ENCODE measurements at regions not wholly inside any gene's neighbourhood (a gene's known extent, or its start where the extent isn't known, plus 50 kb on each side); places are given as distances from the start of the nearest gene placed in this dataset.

GRCh38 chr6:121614115-121614514, 178.7 kb downstream of the GJA1 start:
- 68 to 70% methylated on average over 5 of the region's 5 CpGs for WGBS, 2 experiments (ENCODE audit: low coverage in 1 of 2, low lambda C conversion rate in 2 of 2, missing lambda C conversion rate in 2 of 2)
- no peak overlapping the region for H3K9ac ChIP-seq
- no peak for TF ChIP-seq EZH2phosphoT487 (IDR thresholded peaks at IDR 0.05; ENCODE audit: insufficient read depth, low read depth)
- no peak for TF ChIP-seq EZH2 (IDR thresholded peaks at IDR 0.05; ENCODE audit: insufficient read depth, poor library complexity, severe bottlenecking)
- no peaks in the 10 kb centered on the region for H3F3A ChIP-seq (ENCODE audit: insufficient read depth)
- no peak overlapping the region for H3K27ac ChIP-seq
- DNase-seq = no peak
- H3K4me1 ChIP-seq (ENCODE audit: insufficient read depth) = no peaks in the 10 kb centered on the region
- H3K36me3 ChIP-seq (ENCODE audit: low read depth) = no peaks in the 10 kb centered on the region
- H3K9me3 ChIP-seq (ENCODE audit: low read depth) = no peaks in the 10 kb centered on the region
- H2AFZ ChIP-seq = no peak overlapping the region
- H3K4me3 ChIP-seq = no peak overlapping the region
- no peak overlapping the region for H3K4me2 ChIP-seq (ENCODE audit: unreplicated experiment)
- no peaks in the 10 kb centered on the region for H3K79me2 ChIP-seq (ENCODE audit: insufficient read depth)
- no peaks in the 10 kb centered on the region for H3K27me3 ChIP-seq (replicated peaks; ENCODE audit: insufficient read depth)
- in situ Hi-C loops (cut with MboI) = no loop called here
- no peaks in the 10 kb centered on the region for H4K20me1 ChIP-seq (ENCODE audit: insufficient read depth)
- no peaks in the 10 kb centered on the region for H3K9me2 ChIP-seq (ENCODE audit: insufficient read depth)

- Histone ChIP-seq H3F3A (ENCODE audit: insufficient read depth) (no peaks in the 10 kb centered on the region), H3K9me2 (ENCODE audit: insufficient read depth) (no peaks in the 10 kb centered on the region), H4K20me1 (ENCODE audit: insufficient read depth) (no peaks in the 10 kb centered on the region), H2AFZ (no peak overlapping the region), H3K9ac (no peak overlapping the region), H3K27ac (no peak overlapping the region), H3K4me2 (ENCODE audit: unreplicated experiment) (no peak overlapping the region), H3K9me3 (ENCODE audit: low read depth) (no peaks in the 10 kb centered on the region), H3K36me3 (ENCODE audit: low read depth) (no peaks in the 10 kb centered on the region), H3K4me1 (ENCODE audit: insufficient read depth) (no peaks in the 10 kb centered on the region), H3K27me3 (replicated peaks; ENCODE audit: insufficient read depth) (no peaks in the 10 kb centered on the region), H3K79me2 (ENCODE audit: insufficient read depth) (no peaks in the 10 kb centered on the region), H3K4me3 (no peak overlapping the region)
- no peak for DNase-seq
- WGBS, 2 experiments (ENCODE audit: low coverage in 1 of 2, low lambda C conversion rate in 2 of 2, missing lambda C conversion rate in 2 of 2) = 79 to 80% methylated on average over 3 of the region's 3 CpGs
- no peak for TF ChIP-seq EZH2phosphoT487 (IDR thresholded peaks at IDR 0.05; ENCODE audit: insufficient read depth, low read depth)
- TF ChIP-seq EZH2 (IDR thresholded peaks at IDR 0.05; ENCODE audit: insufficient read depth, poor library complexity, severe bottlenecking) = no peak
- in situ Hi-C loops (cut with MboI) = no loop called here
Measured at GRCh38 chr6:121615493-121615892, 180.0 kb downstream of the GJA1 start.

- no peaks in the 10 kb centered on the region for H3K9me3 ChIP-seq (ENCODE audit: low read depth)
- H3K36me3 ChIP-seq (ENCODE audit: low read depth) = no peaks in the 10 kb centered on the region
- TF ChIP-seq EZH2 (IDR thresholded peaks at IDR 0.05; ENCODE audit: insufficient read depth, poor library complexity, severe bottlenecking) (no peak), EZH2phosphoT487 (IDR thresholded peaks at IDR 0.05; ENCODE audit: insufficient read depth, low read depth) (no peak)
- H4K20me1 ChIP-seq (ENCODE audit: insufficient read depth) = no peaks in the 10 kb centered on the region
- H3K4me1 ChIP-seq (ENCODE audit: insufficient read depth) = no peaks in the 10 kb centered on the region
- H3K27ac ChIP-seq = no peak overlapping the region
- no peaks in the 10 kb centered on the region for H3F3A ChIP-seq (ENCODE audit: insufficient read depth)
- no peaks in the 10 kb centered on the region for H3K27me3 ChIP-seq (replicated peaks; ENCODE audit: insufficient read depth)
- H3K4me2 ChIP-seq (ENCODE audit: unreplicated experiment) = no peak overlapping the region
- WGBS, 2 experiments (ENCODE audit: low coverage in 1 of 2, low lambda C conversion rate in 2 of 2, missing lambda C conversion rate in 2 of 2) = 90 to 91% methylated on average over 3 of the region's 3 CpGs
- no peak overlapping the region for H2AFZ ChIP-seq
- in situ Hi-C loops (cut with MboI) = no loop called here
- no peaks in the 10 kb centered on the region for H3K9me2 ChIP-seq (ENCODE audit: insufficient read depth)
- no peaks in the 10 kb centered on the region for H3K79me2 ChIP-seq (ENCODE audit: insufficient read depth)
- H3K9ac ChIP-seq = no peak overlapping the region
- H3K4me3 ChIP-seq = no peak overlapping the region
- DNase-seq = no peak
Measured at GRCh38 chr6:121616406-121616805, 181.0 kb downstream of the GJA1 start.

- in situ Hi-C loops (cut with MboI) = no loop called here
- DNase-seq = no peak
Measured at GRCh38 chr6:121617388-121617787, 181.9 kb downstream of the GJA1 start.

GRCh38 chr6:121619013-121619412, 183.6 kb downstream of the GJA1 start:
- no peak for TF ChIP-seq EZH2phosphoT487 (IDR thresholded peaks at IDR 0.05; ENCODE audit: insufficient read depth, low read depth)
- no peak for TF ChIP-seq EZH2 (IDR thresholded peaks at IDR 0.05; ENCODE audit: insufficient read depth, poor library complexity, severe bottlenecking)
- WGBS, 2 experiments (ENCODE audit: low coverage in 1 of 2, low lambda C conversion rate in 2 of 2, missing lambda C conversion rate in 2 of 2) = 59 to 69% methylated on average over 2 of the region's 2 CpGs
- Histone ChIP-seq H3K36me3 (ENCODE audit: low read depth) (no peaks in the 10 kb centered on the region), H3K27ac (no peak overlapping the region), H3K9me2 (ENCODE audit: insufficient read depth) (no peaks in the 10 kb centered on the region), H3K4me1 (ENCODE audit: insufficient read depth) (no peaks in the 10 kb centered on the region), H3K79me2 (ENCODE audit: insufficient read depth) (no peaks in the 10 kb centered on the region), H3F3A (ENCODE audit: insufficient read depth) (no peaks in the 10 kb centered on the region), H3K9ac (no peak overlapping the region), H3K27me3 (replicated peaks; ENCODE audit: insufficient read depth) (no peaks in the 10 kb centered on the region), H2AFZ (no peak overlapping the region), H3K9me3 (ENCODE audit: low read depth) (no peaks in the 10 kb centered on the region), H4K20me1 (ENCODE audit: insufficient read depth) (no peaks in the 10 kb centered on the region), H3K4me2 (ENCODE audit: unreplicated experiment) (no peak overlapping the region), H3K4me3 (no peak overlapping the region)
- DNase-seq = no peak
- in situ Hi-C loops (cut with MboI) = no loop called here

More at GRCh38 chr6:121617388-121617787, 181.9 kb downstream of the GJA1 start:
- no peak overlapping the region for H3K9ac ChIP-seq
- TF ChIP-seq EZH2phosphoT487 (IDR thresholded peaks at IDR 0.05; ENCODE audit: insufficient read depth, low read depth) (no peak), EZH2 (IDR thresholded peaks at IDR 0.05; ENCODE audit: insufficient read depth, poor library complexity, severe bottlenecking) (no peak)
- H2AFZ ChIP-seq = no peak overlapping the region
- H3K4me2 ChIP-seq (ENCODE audit: unreplicated experiment) = no peak overlapping the region
- no peaks in the 10 kb centered on the region for H3K4me1 ChIP-seq (ENCODE audit: insufficient read depth)
- no peak overlapping the region for H3K27ac ChIP-seq
- no peaks in the 10 kb centered on the region for H3K27me3 ChIP-seq (replicated peaks; ENCODE audit: insufficient read depth)
- H3K4me3 ChIP-seq = no peak overlapping the region
- H3K9me3 ChIP-seq (ENCODE audit: low read depth) = no peaks in the 10 kb centered on the region
- no peaks in the 10 kb centered on the region for H4K20me1 ChIP-seq (ENCODE audit: insufficient read depth)
- H3K9me2 ChIP-seq (ENCODE audit: insufficient read depth) = no peaks in the 10 kb centered on the region
- H3K36me3 ChIP-seq (ENCODE audit: low read depth) = no peaks in the 10 kb centered on the region
- no peaks in the 10 kb centered on the region for H3K79me2 ChIP-seq (ENCODE audit: insufficient read depth)
- H3F3A ChIP-seq (ENCODE audit: insufficient read depth) = no peaks in the 10 kb centered on the region
